DMS 273 treated with DMSO at 0.1 percent for 48 hours (cell line): ENCODE measurements at regions not wholly inside any gene's neighbourhood (a gene's known extent, or its start where the extent isn't known, plus 50 kb on each side); places are given as distances from the start of the nearest gene placed in this dataset.
A peak's percentile ranks its signal among the peaks of the same experiment; 100 is the strongest.
"Not testable (repeated sequence)": the region's sequence is repeated elsewhere in the genome, so short reads cannot be mapped to it uniquely, and the experiment has no call there.

Source experiments
- DNase-seq: peaks from one replicate; lab custom pipeline; 2025; lab: John Stamatoyannopoulos, UW

GRCh38 chr2:14828223-14828622 is 195.7 kb downstream of the LRATD1 start:
- no peak for DNase-seq

- DNase-seq: no peak
Observed at GRCh38 chr2:14828968-14829367, 196.5 kb downstream of the LRATD1 start.

- DNase-seq: no peak
Observed at GRCh38 chr2:14831458-14831857, 198.9 kb downstream of the LRATD1 start.

DNA sequence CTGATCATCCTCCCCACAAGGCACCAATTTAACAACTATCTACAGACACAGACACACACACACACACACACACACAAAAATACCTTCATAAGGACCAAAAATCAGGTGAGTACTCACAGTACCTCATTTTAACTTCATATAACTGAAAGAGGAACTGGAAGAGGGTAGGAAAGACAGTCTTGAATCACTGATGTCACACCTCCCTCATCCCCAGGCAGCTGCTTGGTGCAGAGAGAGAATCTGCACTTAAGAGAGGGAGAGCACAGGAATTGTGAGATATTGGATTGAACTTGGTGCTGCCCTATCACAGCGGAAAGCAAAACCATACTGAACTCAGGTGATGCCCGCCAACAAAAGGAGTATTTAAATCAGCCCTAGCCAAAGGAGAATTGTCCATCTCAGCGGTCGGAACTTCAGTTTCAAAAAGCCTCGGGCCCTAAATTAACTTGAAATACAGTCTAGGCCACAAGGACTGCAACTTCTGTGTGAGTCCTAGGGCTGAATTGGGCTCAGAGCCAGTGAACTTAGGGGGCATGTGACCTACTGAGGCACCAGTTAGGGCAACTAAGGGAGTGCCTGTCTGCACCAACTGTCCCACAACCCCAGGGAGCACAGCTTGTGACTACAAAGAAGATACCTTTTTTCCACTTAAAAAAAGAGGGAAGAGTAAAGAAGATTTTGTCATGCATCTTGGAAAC is 211.1 kb downstream of the LRATD1 start:
- DNase-seq: no peak

DNA sequence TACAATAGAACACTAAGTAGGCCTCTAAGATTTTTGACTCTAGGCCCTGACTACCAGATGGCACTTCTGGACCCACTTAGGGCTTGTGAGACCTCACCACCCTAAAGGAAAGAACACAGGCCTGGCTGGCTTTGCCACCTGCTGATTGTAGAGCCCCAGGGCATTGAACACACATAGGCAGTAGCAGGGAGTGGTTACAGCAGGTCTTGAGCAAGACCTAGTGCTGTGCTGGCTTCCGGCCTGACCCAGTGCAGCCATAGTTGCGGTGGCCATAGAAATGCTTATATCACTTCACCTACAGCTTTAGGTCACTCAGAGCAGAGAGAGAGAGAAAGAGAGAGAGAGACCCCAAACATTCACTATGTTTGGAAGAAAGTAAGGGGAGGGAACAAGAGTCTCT is 223.2 kb downstream of the LRATD1 start:
- no peak for DNase-seq

DNA sequence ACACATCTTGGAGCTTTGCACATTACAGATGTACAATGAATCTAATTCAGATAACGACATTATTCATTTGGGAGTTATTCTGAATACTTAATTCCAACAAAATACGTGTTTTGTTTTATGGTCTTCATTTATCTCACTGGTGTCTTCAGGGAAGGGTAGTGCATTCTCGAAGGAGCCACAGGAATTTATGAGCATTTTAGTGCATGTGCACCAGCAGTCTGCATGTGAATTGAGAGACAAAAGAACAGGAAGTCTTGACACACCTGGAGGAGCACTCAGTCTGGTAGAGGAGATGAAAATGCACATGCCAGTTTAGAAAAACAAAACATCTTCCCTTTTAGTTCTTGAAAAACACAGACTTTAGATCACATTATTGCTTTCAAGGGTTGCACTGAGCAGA is 228.7 kb downstream of the LRATD1 start:
- DNase-seq: no peak

GRCh38 chr2:14866736-14867352 is 234.3 kb downstream of the LRATD1 start:
- no peak for DNase-seq

- no peak for DNase-seq
Observed at GRCh38 chr2:14867853-14868252, 235.3 kb downstream of the LRATD1 start.

GRCh38 chr2:14872779-14873325 is 240.3 kb downstream of the LRATD1 start:
- DNase-seq: no peak

DNA sequence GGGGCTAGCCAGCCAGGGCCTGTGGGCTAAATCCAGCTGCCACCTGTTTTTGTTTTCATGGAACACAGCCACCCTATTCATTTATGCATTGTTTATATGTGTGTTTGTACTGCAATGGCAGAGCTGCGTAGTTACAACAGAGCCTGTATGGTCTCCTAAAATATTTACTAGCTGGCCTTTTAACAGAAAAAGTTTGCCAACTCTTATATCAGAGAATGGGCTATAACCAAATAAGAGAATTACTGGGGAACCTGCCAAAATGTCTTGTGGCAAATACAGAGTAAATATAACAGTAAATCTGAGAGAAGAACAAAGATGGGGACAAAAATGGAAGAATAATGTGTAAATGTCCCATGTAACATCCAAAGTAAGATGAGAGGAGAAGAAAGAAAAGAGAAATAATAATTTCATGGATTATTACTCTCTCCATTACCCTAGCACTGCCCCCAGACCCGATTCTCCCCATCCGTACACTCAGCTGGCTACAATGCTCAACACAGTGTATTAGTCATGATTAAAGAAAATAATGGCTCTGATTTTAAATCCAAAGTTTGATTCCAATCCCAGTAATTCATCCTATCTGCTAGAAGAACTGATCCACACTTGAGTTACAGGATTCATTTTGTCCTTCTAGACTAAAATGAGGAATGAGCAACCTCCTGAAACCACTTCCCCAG is 249.3 kb downstream of the LRATD1 start:
- no peak for DNase-seq

DNA sequence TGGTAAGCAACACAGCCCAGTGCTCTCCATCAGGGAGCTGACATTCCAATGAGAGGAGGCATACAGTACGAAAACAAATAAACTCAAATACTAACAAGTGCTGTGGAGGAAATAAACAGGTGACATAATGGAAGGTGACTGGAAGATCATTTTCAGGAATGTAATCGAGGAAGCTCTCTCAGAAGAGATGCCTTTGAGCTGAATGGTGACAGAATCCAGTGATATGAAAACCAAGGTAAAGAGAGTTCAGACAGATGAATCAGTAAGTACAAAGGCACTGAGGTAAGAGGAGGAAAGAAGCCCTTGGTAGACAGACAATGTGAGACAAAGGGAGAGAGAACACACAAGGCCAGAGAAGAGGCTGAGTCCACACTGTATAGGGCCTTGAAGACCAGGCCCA is 252.1 kb downstream of the LRATD1 start:
- DNase-seq: no peak

GRCh38 chr2:14891546-14891945 is 259.0 kb downstream of the LRATD1 start:
- no peak for DNase-seq

- DNase-seq: no peak
Observed at GRCh38 chr2:14896330-14897030, 264.0 kb downstream of the LRATD1 start.

- no peak for DNase-seq
Observed at GRCh38 chr2:14899621-14900414, 267.3 kb downstream of the LRATD1 start.

DNA sequence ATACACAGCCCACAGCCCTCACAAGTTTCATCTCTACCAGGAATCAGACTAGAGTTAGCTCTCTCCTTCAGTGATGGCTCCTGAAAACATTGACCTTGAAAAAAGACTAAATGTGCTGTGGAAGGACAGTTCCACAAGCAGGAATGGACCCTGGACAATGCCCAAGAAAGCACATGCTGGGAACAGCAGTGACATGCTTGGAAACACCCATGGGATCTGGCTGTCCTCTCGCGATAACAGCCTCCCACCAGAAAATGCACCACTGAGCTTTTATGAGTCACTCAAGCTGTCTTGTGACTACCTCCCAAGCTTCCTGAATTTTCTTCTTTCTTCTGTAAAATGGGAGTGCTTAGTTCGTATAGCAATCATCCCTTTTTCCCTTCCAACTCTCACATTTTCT is 269.2 kb downstream of the LRATD1 start:
- DNase-seq: no peak

DNA sequence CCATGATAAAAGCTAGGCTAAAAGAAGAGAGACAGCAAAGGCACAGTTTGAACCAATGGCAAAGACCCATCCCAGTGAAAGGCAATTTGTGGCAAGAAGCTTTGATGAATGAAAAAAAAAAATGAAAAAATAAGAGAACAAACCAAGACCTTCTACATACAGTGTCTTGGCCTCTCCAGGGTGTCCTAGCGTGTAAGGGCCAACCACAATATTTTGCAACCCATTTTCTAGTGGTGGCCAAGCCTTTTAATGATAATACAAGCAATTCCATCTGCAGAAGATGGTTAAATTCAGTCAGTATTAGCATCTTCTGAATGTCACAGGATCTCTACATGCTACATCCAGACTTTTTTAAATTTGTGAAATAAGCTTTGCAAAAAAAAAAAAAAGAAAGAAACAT is 270.4 kb downstream of the LRATD1 start:
- DNase-seq: no peak

- peak; percentile 14 for DNase-seq
Observed at GRCh38 chr2:14903709-14904374, 271.3 kb downstream of the LRATD1 start.

GRCh38 chr2:14904378-14904777 is 271.9 kb downstream of the LRATD1 start:
- not testable (repeated sequence) for DNase-seq

DNA sequence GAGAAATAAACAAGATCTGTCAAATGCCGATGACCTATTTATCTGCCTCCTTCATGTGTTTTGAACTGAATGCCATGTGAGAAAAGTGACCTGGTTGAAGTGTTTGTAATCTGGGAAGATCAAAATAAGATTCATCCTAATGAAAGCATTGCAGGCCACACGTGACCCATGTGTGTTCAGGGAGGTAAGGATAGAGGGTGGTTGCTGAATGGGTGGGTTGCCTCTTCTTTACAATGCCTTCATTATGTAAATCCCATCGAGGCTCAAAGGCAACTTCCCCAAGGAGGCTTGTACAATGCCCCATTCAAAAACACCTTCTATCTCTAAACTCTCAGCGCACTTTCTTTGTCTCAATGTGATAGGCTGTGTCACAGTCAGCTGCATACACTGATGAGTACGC is 273.1 kb downstream of the LRATD1 start:
- no peak for DNase-seq

DNA sequence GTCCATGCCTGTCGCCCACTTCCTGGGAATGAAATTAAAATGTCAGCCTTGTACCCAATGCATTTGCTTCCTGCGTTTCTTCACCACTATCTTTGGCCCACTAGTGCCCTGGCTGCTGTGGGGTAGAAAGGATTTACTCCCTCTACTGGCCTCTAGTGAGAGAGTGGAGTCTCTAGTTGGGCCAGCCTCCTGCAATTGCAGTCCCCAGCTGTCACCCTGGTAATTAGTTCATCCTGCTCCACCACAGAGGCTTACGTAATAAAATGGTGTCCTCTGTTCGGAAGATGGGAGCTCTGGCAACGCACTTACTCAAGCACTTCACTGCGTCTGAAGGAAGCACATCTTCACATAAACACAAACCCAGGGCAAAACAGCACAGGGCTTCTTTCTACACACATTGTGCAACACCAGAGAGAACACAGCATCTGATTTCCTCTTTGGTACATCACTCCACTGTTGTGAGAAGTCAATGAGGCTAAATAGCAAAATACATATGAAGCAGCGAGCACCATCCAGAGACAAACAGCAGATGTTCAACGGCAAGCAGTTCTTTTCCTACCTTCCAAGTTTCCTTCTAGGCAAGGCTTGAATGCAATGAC is 274.6 kb downstream of the LRATD1 start:
- DNase-seq: peak; percentile 12

- no peak for DNase-seq
Observed at GRCh38 chr2:14909795-14910194, 277.3 kb downstream of the LRATD1 start.
